Mesothelial cell of epicardium (in vitro differentiated cells): ENCODE measurements at regions not wholly inside any gene's neighbourhood (a gene's known extent, or its start where the extent isn't known, plus 50 kb on each side); places are given as distances from the start of the nearest gene placed in this dataset.

Experiments
- DNase-seq, 2 experiments: peaks; one replicate each; pipeline ENCODE4 v3.0.0; 2021; ENCODE audit warnings: low spot score in 2 of 2; ENCODE audit not compliant: unreplicated experiment in 2 of 2
- H3K27ac Mint-ChIP-seq: 2 replicates; pipeline ENCODE4 v1.8.0; 2021; ENCODE audit warnings: mixed read lengths
- H3K27me3 Mint-ChIP-seq: 2 replicates; pipeline ENCODE4 v1.8.0; 2021; ENCODE audit warnings: low read depth, mixed read lengths
- H3K36me3 Mint-ChIP-seq: 2 replicates; pipeline ENCODE4 v1.8.0; 2021; ENCODE audit warnings: mixed read lengths
- H3K4me1 Mint-ChIP-seq: 2 replicates; pipeline ENCODE4 v1.8.0; 2021; ENCODE audit warnings: mixed read lengths
- H3K4me3 Mint-ChIP-seq: 2 replicates; pipeline ENCODE4 v1.8.0; 2021; ENCODE audit warnings: mild to moderate bottlenecking, moderate library complexity, mixed read lengths
- H3K9me3 Mint-ChIP-seq: 2 replicates; pipeline ENCODE4 v1.8.0; 2021; ENCODE audit warnings: mixed read lengths
- CTCF ChIP-seq: fragments of 200-600 bp; sonication (generic); IDR thresholded peaks from one replicate; pipeline ENCODE4 v1.5.0; 2021; ENCODE audit warnings: antibody characterized with exemption; ENCODE audit not compliant: unreplicated experiment

DNA sequence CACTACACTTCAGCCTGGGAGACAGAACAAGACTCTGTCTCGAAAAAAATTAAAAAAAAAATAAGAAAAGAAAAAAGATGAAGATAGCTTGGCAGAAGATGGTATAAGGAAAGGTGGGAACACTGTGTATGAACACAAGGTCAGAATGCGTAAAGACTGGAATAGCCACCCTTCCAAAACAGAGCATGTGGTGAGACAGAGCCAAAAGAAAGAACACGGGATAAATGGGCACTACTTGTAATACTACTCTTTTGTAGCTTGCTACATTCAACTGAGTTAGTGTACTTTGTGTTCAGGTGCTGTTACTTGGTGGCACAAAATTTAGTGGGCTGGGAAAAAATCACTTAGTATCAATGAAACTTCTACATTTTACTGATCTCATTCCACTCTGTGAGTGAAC is 628.6 kb upstream of the KIRREL3 start:
- H3K36me3 Mint-ChIP-seq, result no peaks in the 10 kb centered on the region
- no peak overlapping the region for H3K4me3 Mint-ChIP-seq
- DNase-seq, result no peak
- H3K9me3 Mint-ChIP-seq, result no peaks in the 10 kb centered on the region
- no peak overlapping the region for H3K27ac Mint-ChIP-seq
- H3K4me1 Mint-ChIP-seq, result peaks cover 29% of the 10 kb centered on the region
- TF ChIP-seq CTCF, result no peak
- peaks cover 2% of the 10 kb centered on the region for H3K27me3 Mint-ChIP-seq

- H3K4me1 Mint-ChIP-seq, result peaks cover 36% of the 10 kb centered on the region
- DNase-seq, result no peak
- TF ChIP-seq CTCF, result no peak
- H3K36me3 Mint-ChIP-seq, result no peaks in the 10 kb centered on the region
- peaks cover 2% of the 10 kb centered on the region for H3K27me3 Mint-ChIP-seq
- no peak overlapping the region for H3K27ac Mint-ChIP-seq
- H3K9me3 Mint-ChIP-seq, result no peaks in the 10 kb centered on the region
- no peak overlapping the region for H3K4me3 Mint-ChIP-seq
Measured at GRCh38 chr11:127628458-127628785, 627.9 kb upstream of the KIRREL3 start.

DNA sequence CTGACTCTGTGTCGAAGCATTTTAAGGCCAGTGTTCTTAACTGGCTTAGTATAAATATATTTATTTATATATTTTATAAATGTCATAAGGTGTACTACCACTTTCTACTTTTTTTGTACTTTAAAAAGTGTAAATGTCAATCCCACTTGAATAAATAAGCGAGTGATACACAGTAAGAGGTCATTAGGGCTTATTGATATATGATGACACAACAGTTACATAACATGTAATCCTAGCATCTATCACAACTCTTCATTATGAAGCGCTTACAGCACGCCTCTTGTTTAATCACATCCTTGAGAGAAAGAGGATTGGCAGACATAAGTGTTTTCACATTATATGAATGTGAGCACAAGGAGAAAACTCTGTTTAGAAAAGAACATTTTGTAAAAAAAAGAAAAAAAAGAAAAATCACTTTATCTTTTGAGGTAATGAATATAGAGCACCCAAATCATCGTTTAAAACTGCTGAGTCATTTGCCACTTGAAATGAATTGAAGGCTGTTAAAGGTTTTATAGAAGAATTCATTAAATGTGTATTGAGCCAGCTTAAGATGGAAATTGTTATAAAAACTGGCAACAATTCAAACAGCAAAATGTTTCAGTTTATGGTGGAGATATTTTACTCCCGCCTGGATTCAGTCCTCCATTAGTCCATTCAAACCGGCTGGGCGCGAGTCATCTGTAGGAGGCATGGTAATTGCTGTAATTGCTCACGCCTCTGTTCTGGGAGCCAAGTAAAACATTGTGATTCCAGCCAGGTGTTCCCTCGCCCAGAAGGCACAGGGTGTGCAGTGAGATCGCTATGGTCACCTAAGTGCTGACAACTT is 627.3 kb upstream of the KIRREL3 start:
- Mint-ChIP-seq H3K4me1 (peaks cover 37% of the 10 kb centered on the region), H3K36me3 (no peaks in the 10 kb centered on the region), H3K9me3 (no peaks in the 10 kb centered on the region), H3K27me3 (peaks cover 2% of the 10 kb centered on the region), H3K4me3 (no peak overlapping the region), H3K27ac (no peak overlapping the region)
- TF ChIP-seq CTCF, result no peak
- no peak for DNase-seq

DNA sequence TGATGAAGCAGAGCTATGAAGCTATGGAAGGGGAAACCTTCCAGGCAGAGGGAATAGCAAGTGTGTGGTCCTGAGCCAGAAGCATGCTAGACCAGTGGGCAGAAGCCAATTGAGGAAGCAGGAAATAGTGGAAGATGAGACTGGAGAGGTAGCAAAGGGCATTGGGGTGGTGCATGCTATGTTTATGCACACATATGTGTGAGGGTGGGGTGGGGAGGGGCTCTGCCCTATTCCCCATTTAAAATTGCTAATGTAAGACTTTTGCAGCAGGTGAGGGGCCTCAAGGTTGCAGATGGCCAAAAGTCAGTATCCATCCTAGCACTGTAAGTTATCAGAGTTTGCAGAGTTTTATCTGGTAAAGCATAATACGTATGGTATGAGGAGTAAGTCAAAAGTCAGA is 626.6 kb upstream of the KIRREL3 start:
- no peak for TF ChIP-seq CTCF
- Mint-ChIP-seq H3K4me3 (no peak overlapping the region), H3K4me1 (peaks cover 37% of the 10 kb centered on the region), H3K9me3 (no peaks in the 10 kb centered on the region), H3K36me3 (no peaks in the 10 kb centered on the region), H3K27me3 (peaks cover 2% of the 10 kb centered on the region), H3K27ac (no peak overlapping the region)
- no peak for DNase-seq

DNA sequence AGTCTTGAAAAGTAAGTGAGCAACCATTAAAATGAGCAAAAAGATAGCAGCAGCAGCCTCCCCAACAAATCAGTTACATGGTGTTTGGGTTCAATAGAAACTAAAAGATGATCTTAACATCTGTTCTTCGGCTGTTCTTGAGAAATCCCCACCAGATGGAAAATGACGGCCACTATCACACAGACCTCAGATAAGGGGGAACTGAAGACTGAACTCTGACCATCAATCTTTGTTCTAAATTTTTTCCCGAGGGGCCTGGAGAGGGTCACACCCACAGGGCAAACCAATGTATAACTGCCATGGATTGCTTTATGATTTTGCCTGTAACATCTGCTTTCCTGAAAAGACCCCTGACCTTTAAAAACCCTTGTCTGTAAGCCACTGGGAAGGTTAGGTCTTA is 624.8 kb upstream of the KIRREL3 start:
- TF ChIP-seq CTCF, result no peak
- H3K9me3 Mint-ChIP-seq, result peaks cover under 1% of the 10 kb centered on the region
- no peak overlapping the region for H3K4me3 Mint-ChIP-seq
- H3K36me3 Mint-ChIP-seq, result no peaks in the 10 kb centered on the region
- no peaks in the 10 kb centered on the region for H3K27me3 Mint-ChIP-seq
- peaks cover 37% of the 10 kb centered on the region for H3K4me1 Mint-ChIP-seq
- DNase-seq, result no peak
- H3K27ac Mint-ChIP-seq, result peak overlapping the region; percentile 23
